ENCODE measurements at regions not wholly inside any gene's neighbourhood (a gene's known extent, or its start where the extent isn't known, plus 50 kb on each side); places are given as distances from the start of the nearest gene placed in this dataset.

- TF ChIP-seq CTCF (IDR thresholded peaks at IDR 0.05), result no peak
- TF ChIP-seq EZH2phosphoT487 (IDR thresholded peaks at IDR 0.05), result no peak
- TF ChIP-seq EZH2 (IDR thresholded peaks at IDR 0.05), result no peak
Observed at GRCh38 chr9:36765468-36766341, 193.0 kb downstream of the MELK start.

Data from neural progenitor cell (in vitro differentiated cells).